ENCODE measurements at regions not wholly inside any gene's neighbourhood (a gene's known extent, or its start where the extent isn't known, plus 50 kb on each side); places are given as distances from the start of the nearest gene placed in this dataset.
"Not testable (repeated sequence)": the region's sequence is repeated elsewhere in the genome, so short reads cannot be mapped to it uniquely, and the experiment has no call there.

DNA sequence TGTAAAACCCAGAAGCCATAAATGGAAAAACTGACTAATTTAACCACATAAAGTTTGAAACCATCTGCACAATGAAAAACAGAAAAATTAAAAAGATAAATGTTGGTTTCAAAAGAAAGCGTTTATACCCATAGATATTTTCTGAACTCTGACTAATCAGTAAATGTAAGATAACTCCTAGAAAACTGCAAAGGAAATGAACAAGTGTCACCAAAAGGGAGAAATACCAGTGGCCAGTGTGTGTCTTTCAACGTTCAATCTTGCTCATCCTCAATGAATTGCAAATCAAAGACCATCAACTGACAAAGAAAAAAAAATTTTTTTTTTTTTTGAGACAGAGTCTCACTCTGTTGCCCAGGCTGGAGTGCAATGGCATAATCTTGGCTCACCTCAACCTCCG, 180.1 kb downstream of the SYK start:
- DNase-seq: no peak

DNA sequence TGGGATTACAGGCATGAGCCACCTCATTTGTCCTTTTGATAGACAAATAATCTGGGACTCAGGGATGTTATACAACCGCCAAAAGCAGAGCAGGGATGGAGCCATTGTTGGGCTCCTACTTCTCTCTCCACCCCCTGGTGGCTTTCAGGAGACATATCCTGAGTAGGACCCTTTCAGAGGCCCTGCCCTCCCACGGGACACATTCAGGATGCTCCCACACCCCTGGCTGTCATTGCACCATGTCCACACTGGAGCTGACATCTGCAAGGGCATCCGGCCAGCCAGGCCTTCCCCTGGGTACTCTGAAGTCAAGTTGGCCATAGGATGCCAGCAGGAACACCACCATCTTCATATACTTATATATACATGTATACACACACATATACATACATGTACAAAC, 181.8 kb downstream of the SYK start:
- DNase-seq: no peak

GRCh38 chr9:90985631-90986030, 184.0 kb downstream of the SYK start:
- no peak for DNase-seq

DNA sequence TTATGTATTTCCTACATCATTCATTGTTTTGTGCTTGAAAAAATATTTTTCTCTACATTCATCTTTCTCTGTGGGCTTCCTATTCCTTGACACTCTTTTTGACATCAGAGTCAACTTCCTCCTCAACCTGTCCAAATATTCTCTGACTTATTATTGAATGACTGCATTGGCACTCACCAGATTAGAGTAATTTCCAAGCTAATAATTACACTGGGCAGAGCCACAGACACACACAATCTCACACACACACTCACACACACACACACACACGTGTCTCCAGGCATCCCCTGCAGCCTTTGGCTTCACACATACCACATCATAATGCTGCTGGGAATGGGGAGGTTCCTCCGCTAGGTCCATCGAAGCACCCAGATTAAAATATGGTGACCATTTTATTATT, 184.5 kb downstream of the SYK start:
- no peak for DNase-seq

DNA sequence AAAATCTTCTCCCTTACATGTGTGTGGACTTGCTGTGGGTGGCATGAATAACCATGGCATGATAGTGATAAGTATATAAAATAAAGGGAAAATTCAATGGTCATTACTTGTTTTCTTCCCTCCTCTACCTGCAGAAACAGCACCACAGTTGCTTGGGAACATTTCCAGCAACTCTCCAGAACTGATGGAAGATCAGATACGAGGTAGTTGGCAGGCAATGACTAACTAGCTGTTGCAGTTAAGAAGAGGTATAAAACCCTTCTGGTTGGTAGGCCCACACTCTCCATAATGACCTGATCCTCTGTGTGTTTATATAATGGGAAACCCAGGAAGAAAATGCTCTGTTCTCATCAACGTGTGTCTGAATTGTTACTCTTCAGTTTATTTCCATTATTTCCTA, 185.9 kb downstream of the SYK start:
- DNase-seq: no peak

- no peak for DNase-seq
Measured at GRCh38 chr9:90988318-90988717, 186.7 kb downstream of the SYK start.

GRCh38 chr9:90991953-90992352, 190.3 kb downstream of the SYK start:
- no peak for DNase-seq

- DNase-seq: no peak
Measured at GRCh38 chr9:90995516-90995915, 193.9 kb downstream of the SYK start.

DNA sequence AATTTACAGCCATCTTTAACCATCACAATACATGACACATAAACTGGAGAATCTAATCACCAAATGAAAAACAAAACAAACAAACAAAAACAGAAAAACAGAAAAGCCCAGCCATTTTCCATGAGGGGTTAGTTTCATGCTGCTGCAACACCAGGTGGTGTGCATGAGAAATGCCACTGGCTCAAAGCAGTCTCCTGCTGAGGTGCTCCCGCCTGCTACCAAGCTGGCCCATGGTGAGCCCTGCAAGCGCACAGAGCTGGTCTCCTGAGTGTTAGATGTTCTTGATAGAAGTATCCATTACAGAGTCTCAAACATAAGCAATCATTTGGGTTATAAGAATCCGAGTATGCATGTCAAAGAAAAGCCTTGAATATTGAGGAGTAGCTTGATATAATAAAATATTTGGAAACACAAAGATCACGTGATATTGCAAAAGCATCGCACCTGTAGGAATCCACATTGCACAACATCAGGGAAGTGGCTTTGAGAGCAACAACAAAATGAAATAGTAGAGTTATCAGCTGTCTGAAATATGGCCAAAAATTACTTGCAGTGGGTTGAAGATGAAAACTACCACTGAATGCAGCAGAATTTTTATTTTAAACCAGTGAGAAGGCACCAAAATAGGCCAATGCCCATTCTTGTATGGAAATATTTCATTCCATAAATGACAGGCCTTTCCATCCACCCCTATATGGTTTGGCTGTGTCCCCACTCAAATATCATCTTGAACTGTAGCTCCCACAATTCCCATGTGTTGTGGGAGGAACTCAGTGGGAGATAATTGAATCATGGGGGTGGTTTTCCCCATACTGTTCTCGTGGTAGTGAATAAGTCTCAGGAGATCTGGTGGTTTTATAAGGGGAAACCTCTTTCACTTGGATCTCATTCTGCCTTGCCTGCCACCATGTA, 194.8 kb downstream of the SYK start:
- DNase-seq: no peak

- DNase-seq: no peak
Measured at GRCh38 chr9:90998573-90998972, 197.0 kb downstream of the SYK start.

DNA sequence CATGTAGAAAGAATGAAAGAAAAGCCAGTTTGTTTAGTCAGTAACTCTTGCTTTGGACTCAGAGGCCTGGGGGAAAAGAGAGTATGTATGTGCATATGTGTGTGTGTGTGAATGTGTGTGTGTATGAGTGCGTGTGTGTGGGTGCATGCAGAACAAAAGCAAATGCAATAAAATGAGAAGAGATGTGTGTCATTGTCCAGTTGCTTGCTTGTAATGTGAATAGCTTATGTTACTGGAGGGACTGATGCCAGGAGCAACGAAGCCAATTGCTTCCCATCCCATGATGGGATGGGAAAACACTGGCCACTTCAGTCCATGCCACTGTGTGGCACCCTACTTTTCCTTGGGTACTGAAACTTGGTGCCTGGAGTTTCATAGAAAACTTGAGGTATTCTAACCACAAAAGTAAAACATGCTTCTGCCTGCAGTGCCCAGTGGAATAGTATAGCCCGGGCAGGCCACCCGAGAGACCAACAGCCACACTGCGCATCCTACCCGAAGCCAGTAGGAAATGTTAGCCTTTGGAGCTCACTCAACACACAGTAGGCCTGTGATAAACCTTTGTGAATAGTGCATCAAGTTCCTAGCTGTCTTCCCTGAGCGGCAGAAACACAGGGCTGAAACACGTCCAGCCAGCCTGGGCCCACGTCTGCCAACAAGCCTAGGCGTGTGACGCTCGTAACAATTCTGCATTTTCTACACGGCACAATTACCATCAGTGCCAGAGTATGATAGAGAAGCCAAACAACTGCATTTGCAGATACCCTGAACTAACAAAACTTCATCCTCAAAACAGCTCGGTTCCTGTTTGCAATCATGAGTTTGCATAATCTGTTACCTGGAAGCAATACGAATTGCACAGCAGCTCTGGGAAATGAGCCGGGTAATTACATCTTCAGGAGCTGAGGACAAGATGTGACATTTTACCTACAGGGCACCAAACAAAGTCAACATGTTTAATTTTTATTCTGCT, 198.1 kb downstream of the SYK start:
- no peak for DNase-seq

GRCh38 chr9:91001146-91001611, 199.6 kb downstream of the SYK start:
- no peak for DNase-seq

DNA sequence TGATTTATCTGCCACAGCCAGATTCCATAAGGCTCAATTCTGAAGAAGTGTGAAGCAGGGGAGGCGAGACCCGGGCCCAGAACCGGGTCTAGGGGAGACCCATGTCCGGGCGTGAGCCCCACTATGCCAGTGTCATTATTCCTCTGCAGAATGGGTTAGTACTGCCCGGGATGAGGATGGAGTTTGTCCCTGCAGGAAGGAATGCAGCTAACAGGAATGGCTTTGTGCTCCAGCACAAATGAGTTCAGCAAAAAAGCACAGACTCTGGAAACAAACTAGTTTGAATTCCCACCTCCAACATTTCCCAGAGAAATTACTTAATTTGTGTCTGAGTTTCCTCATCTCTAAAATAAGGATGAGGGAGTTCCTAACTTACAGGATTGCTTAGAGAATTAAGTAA, 202.9 kb downstream of the SYK start:
- DNase-seq: no peak

DNA sequence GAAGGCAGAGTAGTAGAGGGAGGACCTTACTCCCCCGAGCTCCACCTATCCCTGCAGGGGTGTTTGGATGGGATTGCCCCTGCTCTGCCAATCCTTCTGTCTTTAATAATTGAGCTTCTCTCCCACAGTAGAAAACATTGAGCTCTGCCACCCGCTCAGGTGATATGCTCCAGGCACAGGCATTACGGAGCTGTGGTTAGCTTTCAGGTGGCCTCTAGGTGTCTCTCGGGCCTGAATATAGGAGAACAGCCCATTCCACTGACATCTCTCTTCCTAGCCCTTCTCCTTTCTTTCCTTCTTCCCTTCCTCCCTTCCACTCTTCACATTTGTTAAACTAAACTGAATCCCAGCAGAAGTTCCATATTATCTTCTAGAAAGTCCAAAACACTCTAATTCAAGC, 203.4 kb downstream of the SYK start:
- no peak for DNase-seq

GRCh38 chr9:91006046-91006445, 204.4 kb downstream of the SYK start:
- no peak for DNase-seq

DNA sequence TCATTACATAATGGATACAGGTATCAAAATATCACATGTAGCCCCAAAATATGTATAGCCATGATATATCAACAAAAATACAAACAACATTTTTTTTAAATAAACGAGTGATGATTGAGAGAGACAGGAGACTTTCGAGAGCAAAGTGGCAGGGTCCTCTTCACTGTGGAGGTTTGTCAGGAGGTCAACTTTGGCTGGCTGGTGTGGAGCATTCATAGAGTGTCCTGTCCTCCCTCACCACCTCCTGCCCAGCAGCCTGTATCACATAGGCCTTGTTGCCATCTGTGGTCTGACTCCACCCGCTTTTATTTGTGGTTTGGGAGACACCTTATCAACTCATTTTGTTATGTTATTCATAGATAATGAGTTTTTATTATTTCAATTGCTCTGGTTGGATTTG, 206.9 kb downstream of the SYK start:
- DNase-seq: no peak

DNA sequence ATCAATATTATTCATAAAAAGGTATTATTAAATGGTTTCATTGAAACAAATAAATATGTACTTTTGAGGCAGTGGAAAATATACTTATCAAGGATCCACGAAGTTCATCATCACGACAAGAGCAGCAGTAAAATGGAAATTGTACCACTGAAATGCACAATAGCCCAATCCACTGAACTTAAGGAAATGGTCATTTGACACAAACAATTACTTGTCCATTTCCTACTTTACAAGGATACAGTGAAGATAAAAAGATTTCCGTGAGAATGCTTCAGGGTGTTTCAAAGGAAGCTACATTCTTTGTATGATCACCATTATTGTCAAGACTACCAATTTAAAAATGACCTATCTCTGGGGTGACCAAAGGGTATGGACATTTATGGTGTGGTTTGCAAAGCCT, 210.3 kb downstream of the SYK start:
- no peak for DNase-seq

DNA sequence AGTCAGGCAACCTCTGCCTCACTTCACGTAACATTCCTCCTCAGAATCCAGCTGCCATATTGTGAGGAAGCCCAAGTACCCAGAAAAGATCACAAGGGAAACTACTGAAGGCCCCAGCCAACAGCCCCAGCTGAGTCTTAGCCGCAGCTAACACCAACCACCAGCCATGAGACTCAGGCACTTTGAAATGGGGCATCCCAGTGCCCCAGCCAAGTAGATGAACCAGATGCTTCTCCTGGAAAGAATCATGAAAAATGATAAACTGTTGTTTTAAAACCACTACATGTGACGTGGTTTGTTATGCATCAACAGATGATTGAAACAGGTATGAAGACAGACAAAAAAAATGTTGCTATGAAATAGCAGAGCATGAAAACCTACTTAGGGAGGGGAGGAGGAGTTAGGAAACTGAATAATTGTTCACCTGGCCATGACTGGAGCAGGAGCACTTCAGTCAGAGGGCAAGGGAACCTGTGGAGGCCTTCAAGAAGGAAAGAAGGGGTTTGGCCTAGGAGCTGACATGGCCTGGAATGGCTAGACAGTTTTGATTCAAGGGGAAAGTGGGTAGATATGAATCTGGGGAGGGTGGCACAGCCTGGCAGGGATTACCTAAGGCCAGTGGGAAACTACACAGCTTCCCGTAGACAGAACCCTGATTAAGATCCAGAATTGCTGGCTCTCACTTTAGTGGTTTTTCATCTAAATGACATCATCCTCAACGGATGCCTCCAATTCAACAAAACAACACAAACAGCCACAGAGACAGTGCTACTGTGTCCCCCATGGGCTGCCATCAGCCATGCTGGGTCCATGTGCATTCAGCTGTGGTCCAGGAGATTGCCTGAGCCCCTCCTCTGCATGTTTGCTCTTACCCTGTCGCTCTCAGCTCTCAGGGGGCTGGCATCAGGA, 211.6 kb downstream of the SYK start:
- peak in 1 of 5 experiments; percentile 69 for DNase-seq

DNA sequence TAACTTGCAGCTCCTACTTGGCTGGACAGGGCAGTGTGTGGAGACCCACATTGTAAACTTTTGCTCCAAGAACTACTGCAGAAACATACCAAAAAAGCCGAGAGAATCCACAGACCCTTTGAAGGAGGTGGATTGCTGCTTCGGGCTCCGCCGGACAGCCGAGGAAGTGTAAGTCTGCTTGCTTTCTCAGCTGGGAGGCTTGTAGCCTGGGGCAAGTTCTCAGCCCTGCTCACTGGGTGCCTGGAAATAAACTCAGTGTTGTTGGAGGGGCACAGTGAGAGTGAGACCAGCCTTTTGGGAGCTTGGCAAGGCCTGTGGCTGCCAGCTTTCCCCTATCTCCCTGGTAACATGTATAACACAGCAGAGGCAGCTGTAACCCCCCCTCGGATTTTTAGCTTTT, 215.6 kb downstream of the SYK start:
- no peak for DNase-seq

DNA sequence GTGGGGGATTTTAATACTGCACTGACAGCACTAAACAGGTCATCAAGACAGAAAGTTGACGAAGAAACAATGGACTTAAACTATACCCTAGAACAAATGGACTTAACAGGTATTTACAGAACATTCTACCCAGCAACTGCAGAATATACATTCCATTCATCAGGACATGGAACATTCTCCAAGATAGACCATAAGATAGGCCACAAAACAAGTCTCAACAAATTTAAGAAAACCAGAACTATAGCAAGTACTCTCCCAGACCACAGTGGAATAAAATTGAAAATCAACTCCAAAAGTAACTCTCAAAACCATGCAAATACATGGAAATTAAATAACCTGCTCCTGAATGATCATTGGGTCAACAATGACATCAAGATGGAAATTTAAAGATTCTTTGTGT, 218.3 kb downstream of the SYK start:
- not testable (repeated sequence) for DNase-seq

DNA sequence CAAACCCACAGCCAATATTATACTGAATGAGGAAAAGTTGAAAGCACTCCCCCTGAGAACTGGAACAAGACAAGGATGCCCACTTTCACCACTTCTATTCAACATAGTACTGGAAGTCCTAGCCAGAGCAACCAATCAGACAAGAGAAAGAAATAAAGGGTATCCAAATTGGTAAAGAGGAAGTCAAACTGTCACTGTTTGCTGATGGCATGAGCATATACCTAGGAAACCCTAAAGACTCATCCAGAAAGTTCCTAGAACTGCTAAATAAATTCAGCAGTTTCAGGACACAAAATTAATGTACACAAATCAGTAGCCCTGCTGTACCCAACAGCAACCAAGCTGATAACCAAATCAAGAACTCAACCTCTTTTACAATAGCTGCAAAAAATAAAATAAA, 220.0 kb downstream of the SYK start:
- DNase-seq: peak in 1 of 5 experiments; percentile 53

DNA sequence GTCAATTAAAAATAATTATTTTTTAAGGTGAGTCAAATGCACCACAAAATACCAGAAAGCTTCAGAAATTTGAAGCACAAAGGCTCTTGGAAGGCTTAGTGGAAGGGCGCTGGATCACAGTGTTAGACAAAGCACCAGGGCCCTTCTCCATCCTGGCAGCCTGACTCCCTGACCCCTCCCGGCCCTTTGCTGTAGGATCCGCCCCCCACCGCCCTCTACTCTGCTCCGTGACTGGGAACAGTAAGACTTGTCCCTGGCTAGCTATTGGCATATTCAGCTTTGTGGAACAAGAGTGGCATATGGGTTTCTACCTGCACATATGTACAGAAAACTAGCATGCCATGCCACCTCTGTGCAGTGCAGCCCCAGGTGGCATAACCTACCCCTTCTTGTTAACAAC, 222.1 kb downstream of the SYK start:
- DNase-seq: no peak

All from T-helper 2 cell (primary cell).